Activated naive CD4-positive, alpha-beta T cell treated with anti-CD3 and anti-CD28 coated beads, Interleukin-2, amount 50 U/mL, for 72 hours (primary cell): ENCODE measurements at regions not wholly inside any gene's neighbourhood (a gene's known extent, or its start where the extent isn't known, plus 50 kb on each side); places are given as distances from the start of the nearest gene placed in this dataset.
A peak's percentile ranks its signal among the peaks of the same experiment; 100 is the strongest.

Source experiments
- ATAC-seq, 2 donors: fragments of 150-1000 bp; cut with Tn5 transposase; 2 replicates each; pipeline ENCODE4 v1.10.0; 2021; ENCODE audit warnings: mild to moderate bottlenecking in 2 of 2, moderate library complexity in 2 of 2
- DNase-seq, 2 donors: peaks; one replicate each; pipeline ENCODE4 v3.0.0; 2021 to 2022; ENCODE audit warnings: low spot score in 2 of 2
- H3K27ac Mint-ChIP-seq, 2 donors: one replicate each; pipeline ENCODE4 v1.8.0; 2022; ENCODE audit warnings: mild to moderate bottlenecking in 2 of 2, mixed read lengths in 2 of 2
- H3K36me3 Mint-ChIP-seq, 2 donors: one replicate each; pipeline ENCODE4 v1.8.0; 2022; ENCODE audit warnings: mixed read lengths in 2 of 2
- H3K9me3 Mint-ChIP-seq, 2 donors: one replicate each; pipeline ENCODE4 v1.8.0; 2022; ENCODE audit warnings: mixed read lengths in 2 of 2

- ATAC-seq (no peak), DNase-seq (peak in 1 of 2 donors; percentile 30)
- Mint-ChIP-seq H3K36me3 (no peaks in the 10 kb centered on the region), H3K9me3 (no peaks in the 10 kb centered on the region), H3K27ac (no peak overlapping the region)
Measured at GRCh38 chr10:78907551-78908211, 161.1 kb upstream of the ZMIZ1 start.

- H3K27ac Mint-ChIP-seq: no peak overlapping the region
- DNase-seq: no peak
- H3K9me3 Mint-ChIP-seq: no peaks in the 10 kb centered on the region
- no peaks in the 10 kb centered on the region for H3K36me3 Mint-ChIP-seq
- no peak for ATAC-seq
Measured at GRCh38 chr10:78909221-78909620, 159.5 kb upstream of the ZMIZ1 start.

GRCh38 chr10:78910021-78910420, 158.7 kb upstream of the ZMIZ1 start:
- ATAC-seq: no peak
- H3K9me3 Mint-ChIP-seq: no peaks in the 10 kb centered on the region
- DNase-seq: no peak
- H3K36me3 Mint-ChIP-seq: no peaks in the 10 kb centered on the region
- H3K27ac Mint-ChIP-seq: no peak overlapping the region

- ATAC-seq (no peak), DNase-seq (no peak)
- no peaks in the 10 kb centered on the region for H3K9me3 Mint-ChIP-seq
- no peak overlapping the region for H3K27ac Mint-ChIP-seq
- no peaks in the 10 kb centered on the region for H3K36me3 Mint-ChIP-seq
Measured at GRCh38 chr10:78910476-78910875, 158.3 kb upstream of the ZMIZ1 start.

- no peaks in the 10 kb centered on the region for H3K36me3 Mint-ChIP-seq
- DNase-seq: no peak
- no peaks in the 10 kb centered on the region for H3K9me3 Mint-ChIP-seq
- H3K27ac Mint-ChIP-seq: no peak overlapping the region
- ATAC-seq: no peak
Measured at GRCh38 chr10:78910886-78911285, 157.9 kb upstream of the ZMIZ1 start.

- ATAC-seq (no peak), DNase-seq (no peak)
- no peak overlapping the region for H3K27ac Mint-ChIP-seq
- no peaks in the 10 kb centered on the region for H3K36me3 Mint-ChIP-seq
- H3K9me3 Mint-ChIP-seq: no peaks in the 10 kb centered on the region
Measured at GRCh38 chr10:78911533-78912340, 157.0 kb upstream of the ZMIZ1 start.

- ATAC-seq: no peak
- Mint-ChIP-seq H3K9me3 (no peaks in the 10 kb centered on the region), H3K36me3 (no peaks in the 10 kb centered on the region), H3K27ac (no peak overlapping the region)
- no peak for DNase-seq
Measured at GRCh38 chr10:78912361-78913218, 156.2 kb upstream of the ZMIZ1 start.

GRCh38 chr10:78913219-78914059, 155.3 kb upstream of the ZMIZ1 start:
- no peak for ATAC-seq

GRCh38 chr10:78914060-78914378, 154.7 kb upstream of the ZMIZ1 start:
- no peak for ATAC-seq
- no peak for DNase-seq
- Mint-ChIP-seq H3K36me3 (no peaks in the 10 kb centered on the region), H3K27ac (peak overlapping the region in 1 of 2 donors; percentile 46), H3K9me3 (no peaks in the 10 kb centered on the region)

More at GRCh38 chr10:78913219-78914059, 155.3 kb upstream of the ZMIZ1 start:
- H3K27ac Mint-ChIP-seq: no peak overlapping the region
- H3K9me3 Mint-ChIP-seq: no peaks in the 10 kb centered on the region
- DNase-seq: no peak
- H3K36me3 Mint-ChIP-seq: no peaks in the 10 kb centered on the region

- ATAC-seq (no peak), DNase-seq (no peak)
- H3K9me3 Mint-ChIP-seq: no peaks in the 10 kb centered on the region
- H3K36me3 Mint-ChIP-seq: no peaks in the 10 kb centered on the region
- peak overlapping the region in 1 of 2 donors; percentile 46 for H3K27ac Mint-ChIP-seq
Measured at GRCh38 chr10:78914502-78915189, 154.1 kb upstream of the ZMIZ1 start.

- H3K9me3 Mint-ChIP-seq: no peaks in the 10 kb centered on the region
- peak in 1 of 2 donors; percentile 18 for ATAC-seq
- no peak overlapping the region for H3K27ac Mint-ChIP-seq
- no peaks in the 10 kb centered on the region for H3K36me3 Mint-ChIP-seq
- no peak for DNase-seq
Measured at GRCh38 chr10:78915190-78915518, 153.6 kb upstream of the ZMIZ1 start.

GRCh38 chr10:78916227-78916626, 152.5 kb upstream of the ZMIZ1 start:
- ATAC-seq (no peak), DNase-seq (no peak)
- Mint-ChIP-seq H3K9me3 (no peaks in the 10 kb centered on the region), H3K27ac (no peak overlapping the region), H3K36me3 (no peaks in the 10 kb centered on the region)

GRCh38 chr10:78919181-78919966, 149.4 kb upstream of the ZMIZ1 start:
- DNase-seq (no peak), ATAC-seq (no peak)
- H3K27ac Mint-ChIP-seq: no peak overlapping the region
- H3K36me3 Mint-ChIP-seq: no peaks in the 10 kb centered on the region
- H3K9me3 Mint-ChIP-seq: no peaks in the 10 kb centered on the region

- Mint-ChIP-seq H3K9me3 (no peaks in the 10 kb centered on the region), H3K36me3 (no peaks in the 10 kb centered on the region), H3K27ac (no peak overlapping the region)
- no peak for DNase-seq
- ATAC-seq: no peak
Measured at GRCh38 chr10:78920011-78920410, 148.8 kb upstream of the ZMIZ1 start.

GRCh38 chr10:78921895-78922294, 146.9 kb upstream of the ZMIZ1 start:
- no peaks in the 10 kb centered on the region for H3K36me3 Mint-ChIP-seq
- ATAC-seq (no peak), DNase-seq (no peak)
- no peaks in the 10 kb centered on the region for H3K9me3 Mint-ChIP-seq
- no peak overlapping the region for H3K27ac Mint-ChIP-seq
